ENCODE measurements at regions not wholly inside any gene's neighbourhood (a gene's known extent, or its start where the extent isn't known, plus 50 kb on each side); places are given as distances from the start of the nearest gene placed in this dataset.

DNA sequence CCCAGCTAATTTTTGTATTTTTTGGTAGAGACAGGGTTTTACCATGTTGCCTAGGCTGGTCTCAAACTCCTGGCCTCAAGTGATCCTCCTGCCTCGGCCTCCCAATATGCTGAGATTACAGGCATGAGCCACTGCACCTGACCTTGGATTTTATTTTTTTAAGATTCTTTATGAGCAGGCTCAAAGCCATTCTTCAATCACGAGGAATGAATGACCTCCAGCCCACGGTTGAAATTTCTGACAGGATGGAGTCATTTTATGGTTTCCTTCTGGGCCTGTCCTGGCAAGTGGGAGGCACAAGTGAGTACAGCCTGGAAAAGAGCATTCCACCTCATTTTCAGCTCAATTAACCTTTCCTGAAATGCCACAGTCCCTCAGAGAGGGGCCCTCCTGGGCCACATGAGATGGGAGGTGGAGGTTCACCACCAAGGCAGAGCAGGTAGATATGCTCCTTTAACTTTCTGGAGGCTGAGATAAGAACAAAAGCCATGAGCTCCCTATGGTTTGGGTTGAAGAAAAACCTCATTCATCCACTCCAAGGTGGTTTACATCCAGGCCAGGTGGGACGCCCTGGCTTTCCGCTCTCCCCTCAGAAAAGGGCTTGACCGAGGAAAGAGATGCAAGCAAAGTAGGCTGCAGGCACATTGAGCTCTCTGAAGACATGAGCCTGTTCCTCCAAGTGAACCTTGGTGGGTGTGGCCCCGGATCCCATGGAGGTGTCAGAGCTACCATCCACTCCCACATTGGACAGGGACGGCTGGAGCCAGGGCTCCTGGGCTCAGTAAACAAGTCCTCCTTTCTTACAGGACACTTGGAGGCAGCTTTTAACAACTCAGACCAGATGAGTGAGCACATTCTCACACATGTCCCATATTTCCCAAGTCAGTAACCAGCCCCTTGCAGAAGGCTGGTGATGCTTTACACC, 208.5 kb upstream of the SSTR4 start:
- TF ChIP-seq EZH2 (IDR thresholded peaks at IDR 0.05; ENCODE audit: low read length, missing control alignments) = no peak
- TF ChIP-seq, protein P1, sequence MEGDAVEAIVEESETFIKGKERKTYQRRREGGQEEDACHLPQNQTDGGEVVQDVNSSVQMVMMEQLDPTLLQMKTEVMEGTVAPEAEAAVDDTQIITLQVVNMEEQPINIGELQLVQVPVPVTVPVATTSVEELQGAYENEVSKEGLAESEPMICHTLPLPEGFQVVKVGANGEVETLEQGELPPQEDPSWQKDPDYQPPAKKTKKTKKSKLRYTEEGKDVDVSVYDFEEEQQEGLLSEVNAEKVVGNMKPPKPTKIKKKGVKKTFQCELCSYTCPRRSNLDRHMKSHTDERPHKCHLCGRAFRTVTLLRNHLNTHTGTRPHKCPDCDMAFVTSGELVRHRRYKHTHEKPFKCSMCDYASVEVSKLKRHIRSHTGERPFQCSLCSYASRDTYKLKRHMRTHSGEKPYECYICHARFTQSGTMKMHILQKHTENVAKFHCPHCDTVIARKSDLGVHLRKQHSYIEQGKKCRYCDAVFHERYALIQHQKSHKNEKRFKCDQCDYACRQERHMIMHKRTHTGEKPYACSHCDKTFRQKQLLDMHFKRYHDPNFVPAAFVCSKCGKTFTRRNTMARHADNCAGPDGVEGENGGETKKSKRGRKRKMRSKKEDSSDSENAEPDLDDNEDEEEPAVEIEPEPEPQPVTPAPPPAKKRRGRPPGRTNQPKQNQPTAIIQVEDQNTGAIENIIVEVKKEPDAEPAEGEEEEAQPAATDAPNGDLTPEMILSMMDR (conservative IDR thresholded peaks at IDR 0.05 in 1 of 2, IDR thresholded peaks at IDR 0.05 in 1 of 2; ENCODE audit: low read depth in 1 of 2, low read length in 2 of 2) = no peak
